ENCODE measurements at regions not wholly inside any gene's neighbourhood (a gene's known extent, or its start where the extent isn't known, plus 50 kb on each side); places are given as distances from the start of the nearest gene placed in this dataset.

- DNase-seq (ENCODE audit: low read depth) = no peak
These were observed 716.6 kb upstream of the FZD8 start for GRCh38 chr10:36358736-36359135.

DNA sequence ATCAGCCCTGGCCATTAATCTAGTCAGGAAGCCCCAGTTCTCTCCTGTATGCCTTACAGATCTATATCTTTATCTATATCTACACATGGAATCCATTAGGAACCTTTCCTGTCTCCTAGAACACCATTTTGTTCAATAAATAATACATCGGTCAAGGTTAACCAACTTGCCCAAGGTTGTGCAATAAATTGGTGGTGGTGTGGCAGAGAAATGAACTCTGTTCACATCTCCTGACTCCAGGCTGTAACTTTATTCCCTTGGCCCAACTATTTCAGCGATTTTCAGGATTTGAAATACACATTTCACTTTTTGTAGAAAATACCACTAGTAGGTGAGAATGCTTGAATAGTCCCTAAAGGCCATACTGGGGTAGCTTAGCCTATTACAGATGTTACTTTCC is 712.5 kb upstream of the FZD8 start:
- no peak for DNase-seq (ENCODE audit: low read depth)
- Histone ChIP-seq H3K27me3 (ENCODE audit: control insufficient read depth, insufficient read depth, low read length) (no peaks in the 10 kb centered on the region), H3K36me3 (ENCODE audit: control insufficient read depth, insufficient read depth, low read length) (no peaks in the 10 kb centered on the region), H3K4me3 (ENCODE audit: low read depth, low read length) (no peak overlapping the region)
- TF ChIP-seq, protein P1, sequence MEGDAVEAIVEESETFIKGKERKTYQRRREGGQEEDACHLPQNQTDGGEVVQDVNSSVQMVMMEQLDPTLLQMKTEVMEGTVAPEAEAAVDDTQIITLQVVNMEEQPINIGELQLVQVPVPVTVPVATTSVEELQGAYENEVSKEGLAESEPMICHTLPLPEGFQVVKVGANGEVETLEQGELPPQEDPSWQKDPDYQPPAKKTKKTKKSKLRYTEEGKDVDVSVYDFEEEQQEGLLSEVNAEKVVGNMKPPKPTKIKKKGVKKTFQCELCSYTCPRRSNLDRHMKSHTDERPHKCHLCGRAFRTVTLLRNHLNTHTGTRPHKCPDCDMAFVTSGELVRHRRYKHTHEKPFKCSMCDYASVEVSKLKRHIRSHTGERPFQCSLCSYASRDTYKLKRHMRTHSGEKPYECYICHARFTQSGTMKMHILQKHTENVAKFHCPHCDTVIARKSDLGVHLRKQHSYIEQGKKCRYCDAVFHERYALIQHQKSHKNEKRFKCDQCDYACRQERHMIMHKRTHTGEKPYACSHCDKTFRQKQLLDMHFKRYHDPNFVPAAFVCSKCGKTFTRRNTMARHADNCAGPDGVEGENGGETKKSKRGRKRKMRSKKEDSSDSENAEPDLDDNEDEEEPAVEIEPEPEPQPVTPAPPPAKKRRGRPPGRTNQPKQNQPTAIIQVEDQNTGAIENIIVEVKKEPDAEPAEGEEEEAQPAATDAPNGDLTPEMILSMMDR (IDR thresholded peaks at IDR 0.05; ENCODE audit: insufficient read depth, low read length, poor library complexity, severe bottlenecking) = no peak

More at GRCh38 chr10:36358736-36359135, 716.6 kb upstream of the FZD8 start:
- Histone ChIP-seq H3K4me3 (ENCODE audit: low read depth, low read length) (no peak overlapping the region), H3K27me3 (ENCODE audit: control insufficient read depth, insufficient read depth, low read length) (no peaks in the 10 kb centered on the region), H3K36me3 (ENCODE audit: control insufficient read depth, insufficient read depth, low read length) (no peaks in the 10 kb centered on the region)
- TF ChIP-seq, protein P1 (IDR thresholded peaks at IDR 0.05; ENCODE audit: insufficient read depth, low read length, poor library complexity, severe bottlenecking) = no peak

- Histone ChIP-seq H3K36me3 (ENCODE audit: control insufficient read depth, insufficient read depth, low read length) (no peaks in the 10 kb centered on the region), H3K27me3 (ENCODE audit: control insufficient read depth, insufficient read depth, low read length) (no peaks in the 10 kb centered on the region), H3K4me3 (ENCODE audit: low read depth, low read length) (no peak overlapping the region)
- TF ChIP-seq, protein P1 (IDR thresholded peaks at IDR 0.05; ENCODE audit: insufficient read depth, low read length, poor library complexity, severe bottlenecking) = no peak
- DNase-seq (ENCODE audit: low read depth) = no peak
These were observed 709.1 kb upstream of the FZD8 start for GRCh38 chr10:36351159-36351558.

GRCh38 chr10:36349445-36350078 is 707.5 kb upstream of the FZD8 start:
- no peak for DNase-seq (ENCODE audit: low read depth)
- no peaks in the 10 kb centered on the region for H3K36me3 ChIP-seq (ENCODE audit: control insufficient read depth, insufficient read depth, low read length)
- no peak overlapping the region for H3K4me3 ChIP-seq (ENCODE audit: low read depth, low read length)
- TF ChIP-seq, protein P1 (IDR thresholded peaks at IDR 0.05; ENCODE audit: insufficient read depth, low read length, poor library complexity, severe bottlenecking) = no peak
- H3K27me3 ChIP-seq (ENCODE audit: control insufficient read depth, insufficient read depth, low read length) = no peaks in the 10 kb centered on the region

- Histone ChIP-seq H3K4me3 (ENCODE audit: low read depth, low read length) (no peak overlapping the region), H3K27me3 (ENCODE audit: control insufficient read depth, insufficient read depth, low read length) (no peaks in the 10 kb centered on the region), H3K36me3 (ENCODE audit: control insufficient read depth, insufficient read depth, low read length) (no peaks in the 10 kb centered on the region)
- DNase-seq (ENCODE audit: low read depth) = no peak
- TF ChIP-seq, protein P1 (IDR thresholded peaks at IDR 0.05; ENCODE audit: insufficient read depth, low read length, poor library complexity, severe bottlenecking) = no peak
These were observed 703.7 kb upstream of the FZD8 start for GRCh38 chr10:36345807-36346206.

GRCh38 chr10:36345175-36345533 is 703.1 kb upstream of the FZD8 start:
- DNase-seq (ENCODE audit: low read depth) = no peak
- Histone ChIP-seq H3K4me3 (ENCODE audit: low read depth, low read length) (no peak overlapping the region), H3K36me3 (ENCODE audit: control insufficient read depth, insufficient read depth, low read length) (no peaks in the 10 kb centered on the region), H3K27me3 (ENCODE audit: control insufficient read depth, insufficient read depth, low read length) (no peaks in the 10 kb centered on the region)
- TF ChIP-seq, protein P1 (IDR thresholded peaks at IDR 0.05; ENCODE audit: insufficient read depth, low read length, poor library complexity, severe bottlenecking) = no peak

Data from kidney epithelial cell (primary cell).